NCI-H2227 (cell line): ENCODE measurements at regions not wholly inside any gene's neighbourhood (a gene's known extent, or its start where the extent isn't known, plus 50 kb on each side); places are given as distances from the start of the nearest gene placed in this dataset.

ENCODE experiments used
- DNase-seq: peaks from one replicate; lab custom pipeline; 2025; ENCODE audit not compliant: unreplicated experiment; lab: John Stamatoyannopoulos, UW

GRCh38 chr1:75984781-75985180 is 52.6 kb upstream of the ASB17 start:
- DNase-seq, result no peak

DNA sequence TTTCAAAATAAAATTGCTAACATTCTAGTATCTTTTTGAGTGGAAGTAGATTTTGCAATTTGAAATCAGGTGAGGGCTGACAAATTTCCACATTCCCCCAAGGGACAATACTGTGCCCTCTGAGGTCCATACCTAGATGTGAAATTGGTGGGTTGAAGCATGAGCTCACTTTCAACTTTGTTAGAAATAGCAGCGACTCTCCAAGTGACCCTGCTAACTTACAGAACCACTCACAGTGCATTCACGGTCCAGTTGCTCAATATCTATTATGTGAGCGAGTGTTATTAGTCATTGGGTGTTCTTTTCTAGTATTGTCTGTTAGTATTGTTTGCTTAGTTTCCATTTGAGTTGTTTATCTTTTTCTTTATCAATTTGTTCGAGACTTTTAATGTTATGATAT is 53.6 kb upstream of the ASB17 start:
- DNase-seq, result no peak

DNA sequence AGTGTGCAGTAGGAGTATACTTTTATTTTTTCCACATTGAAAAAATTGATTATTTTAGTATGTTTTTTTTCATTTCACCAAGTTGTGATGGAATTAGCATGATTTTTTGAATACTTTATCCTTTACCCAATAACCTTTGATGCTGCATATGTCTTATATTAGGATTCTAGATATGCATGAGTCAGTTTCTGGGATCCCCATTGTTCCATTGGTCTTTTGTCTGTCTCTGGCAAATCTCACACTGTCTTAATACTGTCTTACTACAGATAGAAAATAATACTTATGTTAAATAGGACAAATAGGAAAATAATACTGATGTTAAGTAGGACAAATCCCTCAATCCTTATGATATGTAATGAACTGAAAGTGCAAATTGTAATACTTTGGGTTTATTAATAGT is 54.3 kb upstream of the ASB17 start:
- no peak for DNase-seq

DNA sequence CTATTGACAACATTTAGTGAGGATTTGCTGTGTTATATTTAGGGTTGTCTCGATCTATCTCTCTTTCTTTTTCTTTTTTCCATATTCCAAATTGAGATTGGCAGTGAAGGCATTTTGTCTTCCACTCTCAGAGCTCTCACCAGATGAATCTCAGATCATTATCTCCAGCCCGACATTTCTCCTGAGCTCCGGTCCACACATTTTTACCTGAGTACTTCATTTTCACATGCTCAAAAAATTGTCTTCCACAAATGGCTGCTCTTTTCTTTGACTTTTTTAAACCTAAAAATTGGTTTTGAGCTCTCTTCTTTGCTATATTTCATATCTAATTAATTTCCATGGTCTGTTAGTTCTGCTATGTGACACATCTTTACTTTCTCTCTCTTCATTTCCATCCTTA is 56.9 kb upstream of the ASB17 start:
- DNase-seq, result no peak

DNA sequence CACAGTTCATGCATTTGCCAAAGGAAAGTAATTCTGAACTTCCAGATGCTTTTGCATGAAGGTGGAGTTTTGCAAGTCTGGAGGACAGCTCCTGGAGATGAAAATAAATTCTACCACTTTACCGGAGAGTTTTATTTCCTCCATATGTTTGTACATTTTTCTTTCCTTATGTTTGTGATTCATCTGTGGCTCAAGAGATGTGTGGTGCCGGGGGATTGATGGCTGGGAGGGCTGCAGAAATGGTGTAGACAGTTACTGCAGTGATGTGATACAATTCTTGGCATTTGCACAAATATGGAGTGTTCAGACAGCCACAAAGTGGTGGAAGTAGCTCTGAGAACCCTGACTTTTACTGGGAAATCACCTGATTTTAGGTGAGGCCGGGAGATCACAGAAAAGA is 58.5 kb upstream of the ASB17 start:
- DNase-seq, result no peak

DNA sequence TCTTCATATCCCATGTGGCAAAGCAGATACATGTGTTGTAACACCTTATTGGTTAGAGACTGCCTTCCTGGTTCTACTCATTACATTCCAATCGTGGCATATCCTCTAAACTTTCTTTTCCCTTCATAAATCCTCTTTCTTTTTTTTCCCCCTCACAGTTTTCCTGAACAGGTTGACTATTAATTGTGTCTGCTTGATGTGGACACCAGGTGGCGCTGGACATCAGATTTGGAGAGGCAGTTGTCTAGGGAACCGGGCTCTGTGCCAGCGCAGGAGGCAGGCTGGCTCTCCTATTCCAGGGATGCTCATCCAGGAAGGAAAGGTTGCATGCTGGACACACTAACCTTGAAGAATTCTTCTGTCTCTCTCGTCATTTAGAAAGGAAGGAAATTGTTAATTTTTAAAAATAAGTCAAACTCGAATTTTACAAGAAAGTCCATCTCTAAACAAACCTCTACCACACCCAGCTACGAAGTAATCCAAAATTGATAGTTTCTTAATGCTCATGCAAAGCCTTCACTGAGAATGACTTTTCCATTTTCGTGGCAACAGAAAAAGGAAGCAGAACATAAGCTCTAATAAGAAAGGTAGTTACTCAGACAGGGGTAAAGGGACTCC is 59.4 kb upstream of the ASB17 start:
- DNase-seq, result peak; percentile 91

DNA sequence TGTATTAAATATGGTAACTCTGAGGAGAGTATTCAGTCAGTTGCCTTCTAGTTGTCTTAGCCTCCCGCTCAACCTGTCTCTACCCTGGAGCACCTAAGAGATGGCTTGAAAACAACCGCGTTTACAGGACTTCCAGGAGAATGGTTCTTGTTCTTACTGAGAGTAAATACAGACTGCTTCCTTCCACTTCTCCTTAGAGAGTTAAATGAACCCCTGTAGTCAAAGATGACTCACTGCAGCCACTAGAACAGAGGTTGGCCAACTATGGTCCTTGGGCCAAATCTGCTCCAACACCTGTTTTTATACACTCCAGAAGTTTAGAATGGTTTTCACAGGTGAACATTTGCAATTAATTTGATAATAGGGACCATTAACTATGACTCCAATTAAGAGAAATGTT is 60.1 kb upstream of the ASB17 start:
- DNase-seq, result no peak

GRCh38 chr1:75993661-75994060 is 61.5 kb upstream of the ASB17 start:
- no peak for DNase-seq

DNA sequence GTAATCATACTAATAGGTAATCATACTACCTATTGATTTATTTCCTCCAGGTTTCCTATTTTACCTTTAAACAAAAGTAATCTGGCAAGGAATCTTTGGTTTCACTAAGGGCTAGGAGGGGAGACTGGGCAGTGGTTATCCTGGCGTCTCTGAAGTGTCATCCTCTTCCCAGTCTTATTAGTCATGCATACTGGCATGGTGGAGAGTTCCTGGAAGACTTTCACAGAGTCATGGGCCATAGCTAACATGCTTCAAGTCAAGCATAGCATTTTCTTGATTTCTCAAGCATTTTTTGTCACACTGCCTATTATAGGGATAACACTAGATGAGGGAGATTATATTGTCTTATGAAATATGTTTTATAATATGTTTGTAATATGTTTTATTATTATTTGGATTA is 64.0 kb upstream of the ASB17 start:
- DNase-seq, result no peak

DNA sequence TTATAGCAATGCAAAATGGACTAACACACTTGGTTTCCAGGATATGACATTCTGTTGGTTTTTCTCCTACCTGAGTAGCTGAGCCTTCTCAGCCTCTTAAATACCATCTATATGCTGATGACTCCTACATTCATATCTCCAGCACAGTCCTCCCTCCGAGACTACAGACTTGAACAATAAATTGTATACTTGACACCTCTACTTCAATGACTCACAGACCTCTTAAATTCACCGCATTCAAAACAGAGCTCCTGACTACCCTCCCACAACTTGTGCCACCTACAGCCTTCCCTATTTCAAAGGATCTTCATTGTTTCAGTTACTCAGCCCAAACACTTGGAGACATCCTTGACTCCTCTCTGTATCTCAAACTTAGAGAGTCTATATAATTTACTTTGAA is 66.8 kb upstream of the ASB17 start:
- no peak for DNase-seq

DNA sequence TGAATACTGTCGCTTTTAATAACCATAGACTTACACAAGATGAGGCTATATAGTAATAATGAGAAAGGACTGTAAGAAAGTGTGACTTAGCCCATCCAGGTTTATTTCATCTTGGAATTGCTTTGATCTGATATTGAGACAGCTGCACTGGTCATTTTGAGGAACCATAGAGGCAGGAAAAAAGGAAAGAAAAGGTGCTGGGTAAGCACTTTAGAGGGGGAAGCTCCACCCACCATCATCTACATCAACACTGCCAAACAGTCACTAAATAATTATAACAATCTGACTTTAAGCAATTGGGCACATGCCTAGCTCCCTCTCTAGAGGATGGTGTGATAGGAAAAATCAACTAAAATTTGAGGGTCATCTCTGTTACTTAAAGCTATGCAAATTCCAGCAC is 70.6 kb upstream of the ST6GALNAC3 start:
- DNase-seq, result no peak

DNA sequence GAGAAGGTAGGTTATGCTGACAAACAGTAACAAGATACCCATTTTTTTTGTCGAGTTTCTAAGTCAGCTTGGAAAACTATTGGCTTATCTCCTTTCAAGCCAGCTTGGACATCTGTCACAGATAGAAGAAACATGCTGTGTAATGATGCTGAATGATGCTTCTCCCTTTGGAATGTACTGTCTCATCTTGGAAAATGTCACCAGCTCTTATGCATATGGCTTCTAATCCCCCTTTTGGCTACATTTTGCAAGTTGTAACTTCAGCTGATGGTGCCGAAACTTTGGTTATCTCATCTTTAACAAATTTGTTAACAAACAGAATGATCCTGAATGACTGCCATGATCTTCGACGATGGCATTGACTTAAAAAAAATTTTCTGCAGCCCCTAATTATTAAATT is 68.8 kb upstream of the ST6GALNAC3 start:
- DNase-seq, result no peak

DNA sequence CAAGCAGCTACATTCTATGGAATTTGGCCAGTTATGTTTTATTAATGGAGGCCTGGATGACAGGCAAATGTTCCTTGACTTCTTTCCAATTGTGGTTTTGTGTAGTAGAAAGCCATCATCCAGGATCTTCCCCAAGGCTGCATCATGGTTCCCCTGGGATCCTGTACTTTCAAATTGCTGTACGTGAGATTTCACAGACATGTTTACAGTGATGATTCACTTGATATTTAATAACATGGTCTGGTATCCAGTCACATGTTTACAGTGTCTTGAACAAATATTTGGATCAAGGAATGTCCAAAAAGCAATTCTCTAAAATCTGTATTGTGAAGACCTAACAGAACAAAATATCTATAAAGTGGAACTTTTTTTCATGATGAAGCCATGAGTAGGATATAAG is 68.3 kb upstream of the ST6GALNAC3 start:
- no peak for DNase-seq

DNA sequence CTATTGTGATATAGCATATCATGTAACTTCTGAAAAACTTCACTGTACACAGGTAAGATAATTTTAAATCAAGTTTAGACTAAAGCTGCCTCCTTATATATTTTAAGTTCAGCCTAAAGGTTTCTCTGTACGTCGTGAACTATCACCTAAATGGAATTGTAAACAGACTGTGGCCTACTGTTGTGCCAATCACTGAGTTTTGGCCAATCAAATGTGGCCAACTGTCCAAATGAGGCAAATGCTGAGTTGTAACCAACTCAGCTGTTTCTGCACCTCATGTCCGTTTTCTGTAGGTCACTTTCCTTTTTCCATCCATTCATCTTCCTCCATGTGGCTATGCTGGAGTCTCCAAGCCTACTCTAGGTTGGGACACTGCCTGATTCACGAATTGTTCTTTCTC is 63.7 kb upstream of the ST6GALNAC3 start:
- no peak for DNase-seq

GRCh38 chr1:76012341-76013205 is 62.0 kb upstream of the ST6GALNAC3 start:
- no peak for DNase-seq

DNA sequence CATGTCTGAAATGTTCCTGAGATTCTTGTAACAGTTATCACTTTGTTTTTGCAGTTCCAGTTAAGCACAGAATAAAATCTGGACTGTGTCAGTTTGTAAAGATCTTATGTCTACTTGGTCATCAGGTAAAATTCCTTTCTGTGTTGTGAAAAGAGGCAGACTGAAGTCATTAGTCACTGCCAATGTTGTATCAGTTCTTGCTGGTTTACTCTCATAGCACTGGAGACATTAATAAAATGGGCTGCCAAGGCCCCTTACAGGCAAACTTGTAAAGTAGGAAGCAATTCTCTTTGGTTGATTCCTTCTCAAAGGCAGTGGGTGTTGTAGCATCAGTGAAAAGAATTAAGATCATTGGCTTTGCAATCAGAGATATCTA is 61.4 kb upstream of the ST6GALNAC3 start:
- DNase-seq, result no peak

GRCh38 chr1:76015478-76016103 is 59.0 kb upstream of the ST6GALNAC3 start:
- no peak for DNase-seq

DNA sequence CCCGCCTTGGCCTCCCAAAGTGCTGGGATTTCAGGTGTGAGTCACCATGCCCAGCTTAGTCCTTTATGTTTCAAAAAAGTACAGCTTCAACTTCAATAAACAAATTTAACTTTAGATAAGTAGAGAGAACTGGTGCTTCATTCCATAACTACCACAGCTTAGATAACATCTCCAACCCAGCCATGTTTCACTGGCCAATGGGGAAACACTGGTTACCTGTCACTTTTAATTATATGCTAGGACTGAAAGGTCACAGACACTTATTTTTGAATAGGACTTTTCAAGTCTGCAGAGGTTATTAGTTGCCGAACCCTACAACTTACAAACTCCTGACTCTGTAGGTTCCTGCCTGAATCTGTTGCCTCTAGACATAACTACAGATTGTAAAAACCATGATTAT is 56.5 kb upstream of the ST6GALNAC3 start:
- DNase-seq, result no peak

DNA sequence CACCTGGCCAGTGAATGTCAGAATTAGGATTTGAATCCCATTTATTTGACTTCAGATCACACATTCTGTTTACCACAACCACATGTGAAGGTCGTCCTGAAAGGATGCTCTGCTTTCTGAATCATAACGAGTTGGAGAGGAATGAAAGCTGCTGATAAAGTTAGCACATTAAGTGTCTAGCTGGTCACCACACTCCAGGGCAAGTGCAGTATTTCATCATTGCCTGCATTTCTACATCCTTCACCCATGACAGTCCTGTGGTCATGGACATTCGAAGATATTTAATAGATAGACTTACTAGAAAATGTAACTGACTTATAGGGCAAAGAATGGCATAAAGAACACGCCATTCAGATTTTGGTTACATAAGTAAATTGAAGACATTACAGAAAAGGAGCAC is 52.7 kb upstream of the ST6GALNAC3 start:
- no peak for DNase-seq

DNA sequence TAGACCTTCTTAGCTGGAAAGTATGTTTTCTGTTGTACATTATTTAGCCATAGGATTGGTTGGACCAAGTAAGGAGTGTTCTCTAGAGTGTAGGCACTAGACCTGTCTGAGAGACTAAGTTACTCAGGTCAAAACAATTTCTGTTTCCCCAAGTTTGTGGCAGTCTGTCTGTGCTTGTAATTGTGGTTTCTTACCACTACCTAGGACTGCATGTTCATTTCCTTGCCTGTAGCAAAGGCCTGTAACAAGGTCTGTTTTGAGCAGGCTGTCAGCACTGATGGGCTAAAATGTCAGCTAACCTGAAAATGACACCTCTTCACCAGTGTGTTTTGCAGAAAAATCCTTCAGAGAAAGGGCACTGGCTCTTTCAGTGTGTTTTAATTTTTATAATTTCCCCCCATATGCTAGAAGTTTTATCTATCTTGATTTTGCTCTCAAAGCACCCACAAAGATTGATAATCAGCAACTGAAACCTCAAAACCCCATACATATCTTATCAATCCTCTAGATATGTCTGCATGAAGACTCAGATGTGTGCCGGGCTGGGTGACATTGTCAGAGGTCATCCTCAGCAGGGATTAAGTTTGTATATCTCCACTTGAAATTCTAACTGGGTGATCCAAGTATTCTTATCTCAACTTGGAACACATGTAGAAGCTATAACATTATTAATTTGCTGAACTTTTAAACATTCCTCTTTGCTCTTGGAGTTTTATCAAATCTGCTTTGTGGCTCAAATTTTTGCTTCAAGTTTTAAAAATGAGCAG is 50.7 kb upstream of the ST6GALNAC3 start:
- no peak for DNase-seq
